GM21717 (cell line): ENCODE measurements at regions not wholly inside any gene's neighbourhood (a gene's known extent, or its start where the extent isn't known, plus 50 kb on each side); places are given as distances from the start of the nearest gene placed in this dataset.

ENCODE experiments used
- ATAC-seq: cut with Tn5 transposase; IDR thresholded peaks from one replicate; pipeline ENCODE4 v1.9.1; 2021; ENCODE audit warnings: mild to moderate bottlenecking, moderate library complexity; ENCODE audit not compliant: unreplicated experiment

GRCh38 chr12:107339932-107340331 lies 246.6 kb upstream of the CRY1 start:
- ATAC-seq = no peak

DNA sequence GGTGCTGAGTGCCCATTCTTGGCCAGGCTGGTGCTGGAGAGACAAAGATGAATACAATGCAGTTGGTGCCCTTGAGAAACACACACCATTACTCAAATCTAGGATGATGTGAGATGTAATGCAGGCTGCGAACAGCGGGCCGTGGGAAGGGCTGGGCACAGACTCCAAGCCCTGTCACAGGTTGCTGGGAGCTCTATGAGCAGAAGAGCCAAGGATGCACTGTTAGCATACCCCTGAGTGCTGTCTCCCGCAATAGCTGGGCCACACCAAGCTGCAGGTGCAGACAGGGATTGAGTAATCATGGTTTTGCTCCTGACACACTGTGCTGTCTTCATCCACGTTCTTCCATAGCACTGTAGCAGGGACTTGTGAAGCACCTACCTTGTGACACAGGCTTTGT lies 247.5 kb upstream of the CRY1 start:
- ATAC-seq = no peak

DNA sequence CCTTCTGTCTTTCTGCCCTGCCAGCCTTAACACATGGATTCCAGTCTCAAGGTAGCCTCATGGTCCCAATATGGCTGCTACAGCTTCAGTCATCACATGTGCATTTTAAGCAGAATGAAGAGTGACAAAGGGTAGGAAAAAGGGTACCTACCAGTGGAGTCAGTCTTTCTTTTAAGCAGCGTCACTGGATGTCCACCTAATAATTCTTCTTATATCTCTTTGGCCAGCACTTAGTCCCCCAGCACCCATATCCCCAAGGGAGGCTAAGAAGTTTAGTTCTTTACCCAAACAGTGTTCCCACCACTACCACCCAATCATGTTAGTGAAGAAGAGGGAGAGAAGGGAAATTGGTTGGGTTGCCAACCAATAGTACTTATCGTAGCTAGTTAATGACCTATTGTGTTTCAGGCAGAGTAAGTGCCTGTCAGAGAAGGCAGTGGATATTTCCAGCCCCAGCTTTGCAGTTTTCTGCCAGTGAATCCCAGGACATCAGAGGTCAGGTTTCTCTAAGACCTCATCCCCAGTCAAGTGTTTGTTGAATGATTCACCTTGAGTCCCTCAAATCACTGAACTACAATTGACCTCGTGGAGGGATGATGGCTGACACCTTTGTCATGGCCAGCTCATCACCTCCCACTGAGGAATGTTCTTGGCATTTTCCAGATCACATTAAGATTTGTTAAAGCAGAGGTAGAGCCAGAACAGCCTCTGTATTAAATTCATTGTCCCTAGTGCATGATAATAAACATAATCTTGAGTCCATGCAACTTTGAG lies 250.9 kb upstream of the CRY1 start:
- no peak for ATAC-seq

DNA sequence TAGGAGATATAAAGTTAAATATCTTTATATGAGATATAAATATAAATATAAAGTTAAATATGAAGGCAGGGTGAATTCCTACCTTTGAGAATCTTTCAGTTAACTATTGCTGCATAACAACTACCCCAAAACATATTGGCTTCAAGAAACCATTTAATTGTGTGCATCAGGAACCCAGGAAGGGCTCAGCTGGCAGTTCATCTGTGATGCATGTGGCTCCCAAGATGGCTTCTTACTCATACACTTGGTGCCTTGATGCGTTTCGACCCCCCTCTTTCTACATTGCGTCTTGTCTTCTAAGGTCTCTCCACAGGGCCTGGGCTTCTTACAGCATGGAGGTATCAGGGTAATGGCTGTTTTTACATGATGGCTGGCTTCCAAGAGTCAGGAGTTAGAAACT lies 253.9 kb upstream of the CRY1 start:
- no peak for ATAC-seq

DNA sequence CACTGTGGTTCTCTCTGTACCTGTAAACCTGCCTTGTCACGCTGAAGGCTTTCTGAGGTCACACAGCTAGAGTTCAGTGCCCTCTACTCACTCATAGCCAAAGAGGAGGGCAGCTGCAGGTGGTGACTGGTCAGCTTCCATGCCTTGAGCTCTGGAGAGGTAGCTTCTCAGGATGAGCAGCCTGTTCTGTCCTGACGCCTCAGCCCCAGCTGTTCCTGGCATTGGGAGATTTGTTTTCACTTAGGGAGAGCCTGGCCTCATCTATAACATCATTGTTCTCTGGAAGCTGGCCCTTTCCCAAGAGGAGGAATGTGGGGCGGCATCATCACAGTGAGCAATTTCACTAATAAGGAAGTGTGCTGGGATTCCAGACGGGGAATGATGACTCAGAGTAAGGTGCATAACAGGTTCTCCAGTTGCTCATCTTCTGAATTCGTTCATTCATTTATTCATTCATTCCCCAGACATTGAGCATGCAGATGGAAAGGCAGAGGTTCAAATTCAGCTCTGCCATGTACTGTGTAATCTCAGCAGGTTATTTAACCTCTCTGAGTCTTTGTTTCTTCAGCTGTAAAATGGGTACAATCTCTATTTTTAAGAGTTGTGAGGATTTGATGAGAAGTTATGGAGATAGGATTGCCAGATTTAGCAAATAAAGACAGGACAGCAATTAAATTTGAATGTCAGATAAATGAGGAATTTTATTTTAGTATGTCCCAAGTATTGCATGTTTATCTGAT lies 255.8 kb upstream of the CRY1 start:
- ATAC-seq = no peak

DNA sequence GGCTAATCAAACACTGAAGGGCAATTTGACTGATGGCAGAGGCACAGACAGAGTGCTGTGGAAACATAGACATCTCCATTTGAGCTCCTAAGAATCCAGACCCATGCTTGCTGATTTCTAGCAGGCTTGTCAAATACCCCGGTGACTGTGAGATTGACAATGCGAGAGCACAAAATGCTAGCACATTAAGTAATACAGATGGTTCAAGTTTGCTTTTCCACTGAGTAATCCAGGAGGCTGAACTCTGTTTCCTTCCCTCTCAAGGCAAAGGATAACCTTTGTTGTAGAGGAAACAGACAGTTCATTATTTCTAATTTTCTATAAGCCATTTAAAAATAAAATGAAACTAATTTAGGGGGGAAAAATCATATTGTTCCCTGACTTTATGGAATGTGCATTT lies 256.5 kb upstream of the CRY1 start:
- ATAC-seq = no peak

GRCh38 chr12:107351109-107351508 lies 257.8 kb upstream of the CRY1 start:
- ATAC-seq = no peak

DNA sequence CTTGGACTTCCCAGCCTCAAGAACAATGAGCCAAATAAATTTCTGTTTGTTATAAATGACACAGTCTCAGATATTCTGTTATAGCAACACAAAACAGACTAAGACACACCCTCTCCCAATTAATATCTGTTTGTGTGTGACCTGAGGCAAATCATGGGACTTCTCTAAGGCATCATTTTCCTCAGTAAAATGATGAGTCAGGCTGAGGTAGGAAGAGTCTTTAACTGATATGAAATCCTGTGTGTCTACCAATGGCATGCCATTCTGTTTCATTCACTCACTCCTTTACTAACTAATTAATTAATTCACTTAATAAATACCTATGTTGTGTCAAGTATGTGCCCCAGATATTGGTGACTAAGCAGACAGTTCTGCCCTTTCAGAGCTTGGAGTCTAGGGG lies 258.4 kb upstream of the CRY1 start:
- no peak for ATAC-seq

- ATAC-seq = no peak
Observed at GRCh38 chr12:107352347-107353081, 259.2 kb upstream of the CRY1 start.

DNA sequence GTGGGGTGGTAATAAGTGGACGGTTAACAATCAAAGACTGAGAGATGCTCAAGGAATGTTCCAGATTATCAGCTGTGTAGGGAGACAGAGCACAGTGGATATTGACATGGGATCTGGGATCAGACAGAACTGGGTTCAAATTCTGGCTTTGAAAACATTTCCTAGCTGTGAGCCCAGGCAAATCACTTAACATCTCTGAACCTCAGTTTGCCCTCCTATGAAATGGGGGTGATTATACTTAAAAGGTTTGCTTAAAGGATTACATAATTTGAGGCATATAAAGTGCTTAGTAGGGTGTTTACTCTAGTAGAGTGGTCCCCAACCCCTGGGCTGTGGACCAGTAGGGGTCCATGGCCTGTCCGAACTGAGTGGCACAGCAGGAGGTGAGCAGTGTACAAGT lies 260.0 kb upstream of the CRY1 start:
- ATAC-seq = no peak

- no peak for ATAC-seq
Observed at GRCh38 chr12:107355004-107355565, 261.7 kb upstream of the CRY1 start.

DNA sequence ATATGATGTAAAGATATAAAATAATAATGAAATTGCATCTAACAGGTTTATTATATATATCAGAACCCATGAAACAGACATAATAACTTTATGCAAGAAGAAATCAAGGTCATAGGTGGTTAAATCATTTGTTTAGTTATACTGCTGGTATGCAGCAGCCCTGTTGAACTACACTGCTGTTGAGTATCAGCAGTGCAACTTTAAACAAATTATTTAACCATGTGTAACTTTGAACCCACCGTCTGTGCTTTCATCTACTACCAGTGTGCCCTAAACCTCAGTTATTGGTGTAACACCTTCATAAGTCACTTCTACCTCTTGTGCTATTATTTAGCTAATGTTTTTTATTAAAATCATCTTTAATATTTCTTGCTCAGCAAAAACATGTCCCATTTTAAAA lies 262.3 kb upstream of the CRY1 start:
- no peak for ATAC-seq

DNA sequence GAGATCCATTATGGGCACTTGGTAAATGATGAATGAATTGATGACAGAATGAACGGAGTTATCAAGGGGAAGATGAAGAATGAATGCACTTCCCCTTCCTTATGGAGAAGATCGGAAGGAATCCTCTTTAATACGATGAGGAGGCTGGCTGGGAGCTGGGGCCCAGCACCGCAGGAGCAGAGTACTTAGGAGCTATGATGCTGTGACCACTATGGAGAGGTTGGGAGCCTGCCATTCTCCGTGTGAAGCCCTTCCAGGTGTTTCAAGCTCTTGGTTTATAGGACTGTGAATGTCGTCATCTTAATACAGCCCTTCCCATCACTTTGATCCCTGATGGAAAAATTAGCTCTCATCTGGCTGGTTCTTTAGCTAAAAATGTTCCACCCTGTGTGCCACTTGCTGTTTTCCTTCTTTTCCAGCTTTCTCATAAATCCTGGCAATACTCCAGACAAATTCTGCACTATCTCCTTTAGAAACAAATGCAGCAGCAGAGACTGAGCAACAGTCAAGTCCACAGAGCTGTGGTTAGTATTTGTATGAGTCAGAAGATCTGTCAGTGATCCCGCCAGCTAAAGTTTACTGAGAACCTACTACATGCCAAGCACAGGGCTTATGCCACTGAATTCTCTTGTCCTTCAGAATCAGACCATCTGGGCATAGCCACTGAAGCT lies 263.1 kb upstream of the CRY1 start:
- no peak for ATAC-seq

GRCh38 chr12:107356937-107357295 lies 263.6 kb upstream of the CRY1 start:
- ATAC-seq = no peak

DNA sequence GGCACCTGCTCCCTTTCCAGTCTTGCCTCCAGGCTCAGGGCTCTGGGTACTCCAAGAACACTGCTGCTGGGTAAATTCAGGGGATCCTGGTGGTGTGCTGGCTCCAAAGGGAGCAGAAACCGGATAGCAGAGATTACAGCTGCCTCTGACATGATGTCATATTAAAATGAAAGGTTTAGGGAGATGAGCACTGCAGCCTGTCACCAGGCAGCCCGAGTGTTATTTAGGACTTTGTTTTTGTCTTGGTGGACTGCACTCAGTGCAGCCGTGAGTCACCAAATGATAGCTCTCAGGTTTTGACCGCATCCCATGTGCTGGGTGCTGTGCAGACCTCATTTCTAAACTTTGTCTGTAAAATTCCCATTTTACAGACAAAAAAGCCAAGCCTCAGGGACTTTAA lies 266.0 kb upstream of the CRY1 start:
- ATAC-seq = no peak

DNA sequence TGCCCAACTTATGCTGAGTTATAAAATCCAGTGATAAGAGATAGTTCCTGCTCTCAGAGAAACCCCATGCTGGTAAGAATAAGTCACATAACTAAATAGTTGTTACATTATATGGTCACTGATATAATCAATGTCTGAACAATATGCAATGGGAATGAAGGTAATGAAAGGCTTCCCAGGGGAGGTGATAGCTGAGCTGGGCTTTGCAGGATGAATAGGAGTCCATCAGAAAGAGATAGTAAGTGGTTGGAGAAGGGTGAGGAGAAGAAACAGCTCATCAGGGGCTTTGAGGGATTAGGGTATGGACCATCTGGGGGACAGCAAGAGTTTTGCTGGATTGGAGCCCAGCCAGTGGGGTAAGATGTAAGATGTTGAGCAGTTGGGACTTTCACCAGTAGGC lies 266.7 kb upstream of the CRY1 start:
- no peak for ATAC-seq

DNA sequence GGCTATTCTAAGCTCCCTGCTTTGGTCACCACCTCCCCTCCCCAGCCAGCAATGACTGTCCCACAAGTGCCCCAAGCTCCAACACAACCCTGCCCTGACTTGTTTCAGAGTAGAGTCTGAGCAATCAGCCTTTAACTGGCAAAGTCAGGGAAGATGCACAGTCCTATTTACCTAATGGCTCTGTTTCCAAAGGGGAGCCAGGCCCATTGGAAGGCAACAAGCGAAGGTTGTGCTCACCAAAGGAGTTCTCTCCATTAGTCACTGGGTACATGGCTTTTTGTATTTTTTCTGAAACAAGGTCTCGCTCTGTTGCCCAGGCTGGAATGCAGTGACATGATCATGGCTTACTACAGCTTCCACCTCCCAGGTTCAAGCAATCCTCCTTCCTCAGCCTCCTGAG lies 267.1 kb upstream of the CRY1 start:
- ATAC-seq = no peak

DNA sequence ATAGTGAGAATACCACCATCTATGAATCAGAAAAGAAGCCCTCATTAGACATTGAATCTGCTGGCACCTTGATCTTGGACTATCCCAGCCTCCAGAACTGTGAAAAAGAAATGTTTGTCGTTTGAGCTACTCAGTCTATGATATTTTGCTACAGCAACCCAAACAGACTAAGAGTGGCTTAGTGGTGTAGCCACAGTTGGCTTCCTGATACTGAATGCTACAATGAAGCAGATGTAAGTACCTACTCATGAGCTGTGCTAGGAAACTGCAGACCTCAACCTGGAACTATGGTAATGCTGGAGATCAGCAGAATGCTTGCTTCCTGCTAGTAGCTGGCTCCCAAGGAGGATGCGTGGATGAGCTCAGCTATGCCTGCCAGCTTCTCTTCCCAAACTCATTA lies 268.6 kb upstream of the CRY1 start:
- no peak for ATAC-seq

DNA sequence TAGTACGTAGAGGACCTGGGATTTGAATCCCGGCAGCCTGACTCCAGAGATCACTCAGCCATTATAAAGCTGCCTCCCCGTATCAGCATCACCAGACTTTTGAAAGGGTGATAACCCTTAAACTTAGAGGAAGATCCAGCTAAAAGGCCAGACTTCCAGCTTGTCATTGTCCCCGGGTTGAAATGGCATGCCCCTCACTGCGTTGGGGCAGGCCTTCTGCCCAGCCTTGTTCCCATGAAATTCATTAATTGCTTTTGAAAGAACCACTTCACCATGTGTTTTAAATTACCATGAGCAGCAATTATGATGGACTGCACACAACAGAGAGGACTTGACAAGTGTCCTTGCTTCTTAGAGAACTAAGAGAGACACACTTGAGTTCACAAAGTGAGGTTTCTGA lies 269.6 kb upstream of the CRY1 start:
- ATAC-seq = no peak

GRCh38 chr12:107364875-107365518 lies 271.6 kb upstream of the CRY1 start:
- ATAC-seq = no peak

DNA sequence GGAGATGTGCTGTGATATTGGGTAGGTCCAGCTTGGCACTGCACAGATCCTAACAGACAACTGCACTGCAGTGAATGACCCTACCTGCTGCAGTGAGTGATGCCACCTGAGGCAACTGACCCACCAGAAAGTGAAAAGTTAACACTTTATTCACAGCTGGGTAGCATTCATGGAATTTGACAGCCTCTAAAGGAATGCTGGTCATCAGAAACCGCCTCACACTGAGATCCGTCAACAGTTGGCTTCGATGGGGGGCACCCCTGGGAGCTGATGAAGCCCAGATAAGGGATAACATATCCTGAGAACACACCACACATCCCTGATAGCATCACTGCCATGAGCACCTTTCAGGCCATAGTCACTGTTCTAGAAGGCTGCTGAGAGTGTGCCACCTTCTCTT lies 272.4 kb upstream of the CRY1 start:
- ATAC-seq = no peak
